Keratinocyte (primary cell): ENCODE measurements at regions not wholly inside any gene's neighbourhood (a gene's known extent, or its start where the extent isn't known, plus 50 kb on each side); places are given as distances from the start of the nearest gene placed in this dataset.

Experiments used
- DNase-seq: peaks from one replicate; pipeline ENCODE4 v3.0.0-alpha.2; 2011; ENCODE audit warnings: low read depth, missing footprints, low spot score
- FAIRE-seq: peaks from 2 replicates; lab custom pipeline; 2011; peaks lifted over from hg19 to GRCh38; lab: Jason Lieb, UNC
- H2AFZ ChIP-seq: 2 replicates; pipeline ENCODE4 v1.6.0; 2012; ENCODE audit warnings: low read length, control low read depth, inconsistent platforms; ENCODE audit not compliant: control insufficient read depth
- H3K27ac ChIP-seq: 2 replicates; pipeline ENCODE4 v1.5.1; 2011; ENCODE audit warnings: low read length; ENCODE audit not compliant: control insufficient read depth, insufficient read depth
- H3K27me3 ChIP-seq: 3 replicates; pipeline ENCODE4 v1.6.0; 2011; ENCODE audit warnings: low read length; ENCODE audit not compliant: control insufficient read depth, insufficient read depth; ENCODE audit errors: extremely low read depth
- H3K36me3 ChIP-seq, 2 experiments: 2 replicates in 1 of 2; 3 replicates in 1 of 2; pipeline ENCODE4 v1.5.1; 2011; ENCODE audit warnings: low read length in 2 of 2, mild to moderate bottlenecking in 1 of 2; ENCODE audit not compliant: control insufficient read depth in 2 of 2, insufficient read depth in 2 of 2; ENCODE audit errors: extremely low read depth in 1 of 2
- H3K4me1 ChIP-seq: 3 replicates; pipeline ENCODE4 v1.5.1; 2011; ENCODE audit warnings: low read length; ENCODE audit not compliant: control insufficient read depth, insufficient read depth; ENCODE audit errors: extremely low read depth
- H3K4me2 ChIP-seq: 3 replicates; pipeline ENCODE4 v1.6.0; 2011; ENCODE audit warnings: low read depth, low read length; ENCODE audit not compliant: control insufficient read depth, insufficient read depth; ENCODE audit errors: extremely low read depth
- H3K4me3 ChIP-seq, 3 experiments: fragments of 200-600 bp in 1 of 3; sonication (generic) in 1 of 3; 2 replicates in 2 of 3; 3 replicates in 1 of 3; pipeline ENCODE4 v1.5.1; 2011 to 2016; ENCODE audit warnings: low read length in 3 of 3, mild to moderate bottlenecking in 3 of 3, control low read depth in 2 of 3, inconsistent platforms in 1 of 3, low read depth in 1 of 3, mixed read lengths in 1 of 3, mixed run types in 1 of 3, moderate library complexity in 1 of 3; ENCODE audit not compliant: control insufficient read depth in 2 of 3, insufficient read depth in 2 of 3; ENCODE audit errors: extremely low read depth in 1 of 3
- H3K79me2 ChIP-seq: 2 replicates; pipeline ENCODE4 v1.6.0; 2012; ENCODE audit warnings: low read length; ENCODE audit not compliant: control insufficient read depth, insufficient read depth
- H3K9ac ChIP-seq: 3 replicates; pipeline ENCODE4 v1.6.0; 2011; ENCODE audit warnings: low read length; ENCODE audit not compliant: control insufficient read depth, insufficient read depth; ENCODE audit errors: extremely low read depth
- H3K9me1 ChIP-seq: 3 replicates; pipeline ENCODE4 v1.6.0; 2011; ENCODE audit warnings: low read length; ENCODE audit not compliant: control insufficient read depth, insufficient read depth; ENCODE audit errors: extremely low read depth
- H3K9me3 ChIP-seq: 2 replicates; pipeline ENCODE4 v1.5.1; 2012; ENCODE audit warnings: low read depth, low read length; ENCODE audit not compliant: control insufficient read depth
- H4K20me1 ChIP-seq: 3 replicates; pipeline ENCODE4 v1.6.0; 2011; ENCODE audit warnings: low read length; ENCODE audit not compliant: control insufficient read depth, insufficient read depth; ENCODE audit errors: extremely low read depth
- EZH2 ChIP-seq: IDR thresholded peaks from one replicate; pipeline ENCODE4 v1.6.1; 2012; ENCODE audit warnings: inconsistent platforms, mild to moderate bottlenecking, low read length, moderate library complexity
- dilution Hi-C: fragments of 300-500 bp; cut with MboI; formaldehyde crosslinking; loops from one replicate; pipeline ENCODE4 v1.7.0; 2020; ENCODE audit warnings: low sequenced_read_pairs; ENCODE audit not compliant: extremely low pct_ligation_motif_present
- TF ChIP-seq, protein P1 (sequence below), 3 experiments: IDR thresholded peaks in 1 of 3; conservative IDR thresholded peaks in 1 of 3; optimal IDR thresholded peaks in 1 of 3; 2 replicates in 2 of 3; 3 replicates in 1 of 3; pipeline versions ENCODE3 to v1.5.1; 2011; ENCODE audit warnings: low read length in 3 of 3, mild to moderate bottlenecking in 3 of 3, moderate library complexity in 2 of 3, control low read depth in 1 of 3, inconsistent platforms in 1 of 3; ENCODE audit not compliant: insufficient read depth in 2 of 3; ENCODE audit errors: extremely low read depth in 1 of 3

DNA sequence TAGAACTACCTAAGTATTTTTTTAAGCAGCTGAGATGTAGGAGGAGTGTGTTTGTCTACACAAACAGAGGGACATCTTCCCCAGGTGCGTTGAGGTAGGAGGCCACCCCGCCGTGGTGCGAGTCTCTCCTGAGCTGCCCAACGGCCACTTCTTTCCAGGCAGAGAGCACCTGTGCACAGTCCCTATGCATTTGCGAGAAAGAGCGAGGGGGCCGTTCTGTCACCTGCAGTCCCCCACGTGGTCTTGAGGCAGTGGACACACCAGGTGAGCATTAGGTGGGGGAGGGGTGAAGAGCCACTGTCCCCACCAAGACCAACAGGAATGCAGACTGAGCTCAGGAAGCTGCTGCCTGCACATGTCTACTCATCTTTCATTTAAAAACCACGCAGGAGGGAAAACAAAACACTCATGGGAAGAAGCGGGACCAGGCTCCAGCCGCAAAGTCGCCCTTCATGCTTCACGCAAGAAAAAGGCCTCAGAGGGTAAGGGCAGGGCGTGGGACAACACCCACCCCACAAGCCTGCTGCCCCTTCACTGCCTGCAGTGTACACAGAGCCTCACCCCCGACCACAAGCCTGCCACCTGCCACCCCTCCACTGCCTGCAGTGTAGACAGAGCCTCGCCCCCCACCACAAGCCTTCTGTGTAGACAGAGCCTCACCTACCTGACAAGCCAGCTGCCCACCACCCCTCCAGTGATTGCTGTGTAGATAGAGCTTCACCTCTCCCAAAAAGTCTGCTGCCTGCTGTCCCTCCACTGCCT, 142.0 kb downstream of the DLL1 start:
- Histone ChIP-seq H3K9me1 (no peaks in the 10 kb centered on the region), H3K9me3 (peaks cover 4% of the 10 kb centered on the region), H3K9ac (no peak overlapping the region), H3K4me1 (peaks cover 26% of the 10 kb centered on the region), H2AFZ (no peak overlapping the region), H3K4me2 (no peak overlapping the region), H3K4me3 (no peak overlapping the region), H3K27me3 (peaks cover 38% of the 10 kb centered on the region), H3K79me2 (no peaks in the 10 kb centered on the region), H4K20me1 (no peaks in the 10 kb centered on the region), H3K27ac (no peak overlapping the region), H3K36me3 (no peaks in the 10 kb centered on the region)
- dilution Hi-C loops, result loop anchor here (25.0 kb wide), 1 partner anchor 312 kb away; no protein-coding TSS in a partner anchor
- TF ChIP-seq EZH2, result no peak
- TF ChIP-seq, protein P1, sequence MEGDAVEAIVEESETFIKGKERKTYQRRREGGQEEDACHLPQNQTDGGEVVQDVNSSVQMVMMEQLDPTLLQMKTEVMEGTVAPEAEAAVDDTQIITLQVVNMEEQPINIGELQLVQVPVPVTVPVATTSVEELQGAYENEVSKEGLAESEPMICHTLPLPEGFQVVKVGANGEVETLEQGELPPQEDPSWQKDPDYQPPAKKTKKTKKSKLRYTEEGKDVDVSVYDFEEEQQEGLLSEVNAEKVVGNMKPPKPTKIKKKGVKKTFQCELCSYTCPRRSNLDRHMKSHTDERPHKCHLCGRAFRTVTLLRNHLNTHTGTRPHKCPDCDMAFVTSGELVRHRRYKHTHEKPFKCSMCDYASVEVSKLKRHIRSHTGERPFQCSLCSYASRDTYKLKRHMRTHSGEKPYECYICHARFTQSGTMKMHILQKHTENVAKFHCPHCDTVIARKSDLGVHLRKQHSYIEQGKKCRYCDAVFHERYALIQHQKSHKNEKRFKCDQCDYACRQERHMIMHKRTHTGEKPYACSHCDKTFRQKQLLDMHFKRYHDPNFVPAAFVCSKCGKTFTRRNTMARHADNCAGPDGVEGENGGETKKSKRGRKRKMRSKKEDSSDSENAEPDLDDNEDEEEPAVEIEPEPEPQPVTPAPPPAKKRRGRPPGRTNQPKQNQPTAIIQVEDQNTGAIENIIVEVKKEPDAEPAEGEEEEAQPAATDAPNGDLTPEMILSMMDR (optimal IDR thresholded peaks at IDR 0.05 in 1 of 3, IDR thresholded peaks at IDR 0.05 in 1 of 3, conservative IDR thresholded peaks at IDR 0.05 in 1 of 3; ENCODE audit: extremely low read depth in 1 of 3, insufficient read depth in 2 of 3, low read length in 3 of 3), result no peak
- no peak for FAIRE-seq
- DNase-seq, result no peak

DNA sequence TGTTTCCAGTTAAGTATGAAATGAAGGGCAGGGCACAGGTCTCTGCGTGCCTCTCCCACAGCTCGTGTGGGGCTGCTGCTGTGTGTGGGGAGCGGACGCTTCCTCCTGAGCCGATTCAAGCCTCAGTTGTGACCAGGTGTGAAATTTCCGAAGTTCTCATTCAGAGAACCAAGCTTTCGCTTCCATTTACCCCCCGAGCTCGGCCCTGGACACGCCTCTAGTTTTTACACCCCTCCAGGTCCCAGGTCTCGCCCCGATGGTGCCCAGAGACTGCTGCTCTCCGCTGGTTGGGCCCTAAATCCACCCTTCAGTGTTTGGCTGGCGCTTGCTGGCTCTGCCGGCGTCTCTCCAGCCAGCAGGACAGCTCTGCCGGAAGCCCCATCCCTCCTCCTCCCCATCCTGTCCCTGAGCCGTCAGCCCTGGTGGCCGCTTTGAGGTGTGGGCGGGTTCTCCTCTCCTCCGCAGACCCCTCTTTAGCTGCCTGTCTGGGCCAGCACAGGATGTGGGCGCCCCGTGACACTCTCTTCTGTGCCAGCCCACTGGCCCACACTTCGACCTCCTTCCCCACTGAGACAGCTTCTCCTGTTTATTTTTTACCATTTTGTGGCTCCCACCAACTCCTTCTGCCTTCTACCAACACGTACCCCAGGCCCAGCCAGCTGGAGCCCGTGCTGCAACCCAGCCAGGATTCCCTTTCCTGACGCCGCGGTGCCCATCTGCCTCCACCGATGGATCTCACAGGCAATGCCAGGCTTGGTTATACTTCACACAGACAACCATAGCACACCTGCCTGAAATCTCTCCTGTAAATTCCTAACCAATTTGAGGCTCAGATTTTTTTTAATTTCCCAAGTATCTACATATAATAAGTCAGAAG, 142.8 kb downstream of the DLL1 start:
- no peaks in the 10 kb centered on the region for H4K20me1 ChIP-seq
- no peak overlapping the region for H3K4me3 ChIP-seq
- H3K79me2 ChIP-seq, result no peaks in the 10 kb centered on the region
- H3K9me3 ChIP-seq, result peaks cover 4% of the 10 kb centered on the region
- no peaks in the 10 kb centered on the region for H3K36me3 ChIP-seq
- dilution Hi-C loops, result loop anchor here (25.0 kb wide), 1 partner anchor 311 kb away; no protein-coding TSS in a partner anchor
- H3K4me1 ChIP-seq, result peaks cover 26% of the 10 kb centered on the region
- DNase-seq (no peak), FAIRE-seq (no peak)
- H3K27me3 ChIP-seq, result peaks cover 38% of the 10 kb centered on the region
- H3K4me2 ChIP-seq, result no peak overlapping the region
- TF ChIP-seq EZH2, result no peak
- TF ChIP-seq, protein P1 (optimal IDR thresholded peaks at IDR 0.05 in 1 of 3, IDR thresholded peaks at IDR 0.05 in 1 of 3, conservative IDR thresholded peaks at IDR 0.05 in 1 of 3; ENCODE audit: extremely low read depth in 1 of 3, insufficient read depth in 2 of 3, low read length in 3 of 3), result no peak
- no peaks in the 10 kb centered on the region for H3K9me1 ChIP-seq
- no peak overlapping the region for H3K27ac ChIP-seq
- H3K9ac ChIP-seq, result no peak overlapping the region
- no peak overlapping the region for H2AFZ ChIP-seq
